Endothelial cell of umbilical vein (primary cell): ENCODE measurements at regions not wholly inside any gene's neighbourhood (a gene's known extent, or its start where the extent isn't known, plus 50 kb on each side); places are given as distances from the start of the nearest gene placed in this dataset.

Experiments used
- BruUV-seq: library from RNA; stranded (reverse); fragments of 400-500 nt; replicated peaks from 2 replicates; lab custom pipeline; 2021; lab: Mats Ljungman, UMichigan
- CTCF ChIA-PET: fragments of 300-600, 350-600 bp; sonication (Branson Sonifier 250); formaldehyde crosslinking; loops from one replicate; lab custom pipeline; 2021; ENCODE audit warnings: antibody characterized with exemption, inconsistent platforms; lab: Charles Lee
- POLR2A ChIA-PET: fragments of 300-600, 350-600 bp; sonication (Branson Sonifier 250); formaldehyde crosslinking; loops from one replicate; lab custom pipeline; 2021; ENCODE audit warnings: antibody characterized with exemption, inconsistent platforms; lab: Charles Lee
- DNase-seq: peaks from one replicate; pipeline ENCODE4 v3.0.0-alpha.2; 2011; ENCODE audit warnings: low read depth, low spot score
- FAIRE-seq: peaks from 2 replicates; lab custom pipeline; 2011; peaks lifted over from hg19 to GRCh38; lab: Jason Lieb, UNC
- H2AFZ ChIP-seq: 2 replicates; pipeline ENCODE4 v1.6.0; 2012; ENCODE audit warnings: low read depth, low read length, control low read depth, inconsistent platforms
- H3K27ac ChIP-seq: 2 replicates; pipeline ENCODE4 v1.5.1; 2011; ENCODE audit warnings: low read depth, mild to moderate bottlenecking, control low read depth, low read length, moderate library complexity; ENCODE audit not compliant: insufficient read depth
- H3K27me3 ChIP-seq, 2 experiments: 2 replicates each; pipeline versions ENCODE4 v1.6.0 to v1.6.1; 2011; ENCODE audit warnings: low read length in 2 of 2, mixed read lengths in 1 of 2; ENCODE audit not compliant: control insufficient read depth in 2 of 2, insufficient read depth in 2 of 2
- H3K36me3 ChIP-seq, 2 experiments: 2 replicates in 1 of 2; 3 replicates in 1 of 2; pipeline ENCODE4 v1.5.1; 2011; ENCODE audit warnings: low read length in 2 of 2, mild to moderate bottlenecking in 1 of 2, moderate library complexity in 1 of 2; ENCODE audit not compliant: control insufficient read depth in 2 of 2, insufficient read depth in 2 of 2; ENCODE audit errors: extremely low read depth in 1 of 2
- H3K4me1 ChIP-seq: 3 replicates; pipeline ENCODE4 v1.5.1; 2011; ENCODE audit warnings: mild to moderate bottlenecking, low read length; ENCODE audit not compliant: control insufficient read depth, insufficient read depth; ENCODE audit errors: extremely low read depth
- H3K4me2 ChIP-seq: 2 replicates; pipeline ENCODE4 v1.6.1; 2011; ENCODE audit warnings: low read length, control low read depth, mixed read lengths; ENCODE audit not compliant: insufficient read depth
- H3K4me3 ChIP-seq, 3 experiments: fragments of 200-600 bp in 1 of 3; sonication (generic), shearing (Covaris generic) in 1 of 3; replicated peaks in 1 of 3; 2 replicates each; pipeline ENCODE4 v1.5.1; 2011 to 2016; ENCODE audit warnings: control low read depth in 3 of 3, low read length in 3 of 3, mild to moderate bottlenecking in 2 of 3, inconsistent platforms in 1 of 3, low read depth in 1 of 3, moderate library complexity in 1 of 3; ENCODE audit not compliant: insufficient read depth in 1 of 3
- H3K79me2 ChIP-seq: 2 replicates; pipeline ENCODE4 v1.6.0; 2012; ENCODE audit warnings: low read length, inconsistent platforms; ENCODE audit not compliant: control insufficient read depth, insufficient read depth
- H3K9ac ChIP-seq: replicated peaks from 2 replicates; pipeline ENCODE3; 2011; ENCODE audit warnings: low read length, control low read depth; ENCODE audit not compliant: insufficient read depth; ENCODE audit errors: extremely low read depth
- H3K9me1 ChIP-seq: replicated peaks from 3 replicates; pipeline ENCODE4 v1.6.0; 2011; ENCODE audit warnings: mild to moderate bottlenecking, low read length; ENCODE audit not compliant: control insufficient read depth, insufficient read depth; ENCODE audit errors: extremely low read depth
- H3K9me3 ChIP-seq: replicated peaks from 2 replicates; pipeline ENCODE4 v1.5.1; 2012; ENCODE audit warnings: low read length, inconsistent platforms; ENCODE audit not compliant: control insufficient read depth, insufficient read depth
- H4K20me1 ChIP-seq: replicated peaks from 2 replicates; pipeline ENCODE3; 2011; ENCODE audit warnings: mild to moderate bottlenecking, low read length; ENCODE audit not compliant: control insufficient read depth, insufficient read depth; ENCODE audit errors: extremely low read depth
- CTCF ChIP-seq, 2 donors: IDR thresholded peaks; 1 replicate in 1 of 2; 2 replicates in 1 of 2; pipeline ENCODE4 v1.5.1; 2011; ENCODE audit warnings: low read length in 2 of 2, mild to moderate bottlenecking in 2 of 2, moderate library complexity in 2 of 2, control low read depth in 1 of 2, inconsistent platforms in 1 of 2, low read depth in 1 of 2; ENCODE audit not compliant: insufficient read depth in 1 of 2; ENCODE audit errors: extremely low read depth in 1 of 2
- EZH2 ChIP-seq: IDR thresholded peaks from 2 replicates; pipeline ENCODE4 v1.6.1; 2012; ENCODE audit warnings: borderline replicate concordance, low read depth, mild to moderate bottlenecking, moderate library complexity, low read length, inconsistent platforms; ENCODE audit not compliant: severe bottlenecking
- GATA2 ChIP-seq: IDR thresholded peaks from 2 replicates; pipeline ENCODE4 v1.7.0; 2011; ENCODE audit warnings: low read depth, mild to moderate bottlenecking, moderate library complexity, mixed read lengths, low read length; ENCODE audit not compliant: insufficient read length, insufficient read depth
- MAX ChIP-seq: IDR thresholded peaks from 2 replicates; pipeline ENCODE4 v1.6.1; 2011; ENCODE audit not compliant: insufficient read depth, insufficient read length
- MYC ChIP-seq: IDR thresholded peaks from one replicate; pipeline ENCODE4 v1.6.1; 2011; ENCODE audit warnings: mild to moderate bottlenecking, low read depth, low read length
- POLR2A ChIP-seq: IDR thresholded peaks from 2 replicates; pipeline ENCODE4 v1.6.1; 2012; ENCODE audit warnings: low read depth, mild to moderate bottlenecking, control low read depth, low read length
- POLR2AphosphoS5 ChIP-seq: IDR thresholded peaks from 2 replicates; pipeline ENCODE4 v1.6.1; 2012; ENCODE audit warnings: low read depth, mild to moderate bottlenecking, control low read depth, low read length, moderate library complexity; ENCODE audit not compliant: insufficient read depth
- dilution Hi-C: fragments of 300-500 bp; cut with MboI; formaldehyde crosslinking; loops from one replicate; pipeline ENCODE4 v1.15.0; 2019; ENCODE audit warnings: low sequenced_read_pairs; ENCODE audit not compliant: extremely low pct_ligation_motif_present
- intact Hi-C: fragments of 100-400 bp; cut with micrococcal nuclease; formaldehyde crosslinking; loops from one replicate; pipeline ENCODE4 v1.10.0; 2022

GRCh38 chr4:74635074-74635473, 159.2 kb downstream of the BTC start:
- no peaks in the 10 kb centered on the region for H3K9me1 ChIP-seq
- no peak overlapping the region for H3K27ac ChIP-seq
- CTCF ChIA-PET: interaction anchor here (0.7 to 2.3 kb wide), 3 partner anchors 9 to 15 kb away, joined by 3 to 8 read pairs (median 6); no protein-coding TSS in a partner anchor
- no peaks in the 10 kb centered on the region for H4K20me1 ChIP-seq
- DNase-seq (no peak), FAIRE-seq (no peak)
- no peak overlapping the region for H3K9ac ChIP-seq
- intact Hi-C loops: no loop called here
- H3K27me3 ChIP-seq: no peaks in the 10 kb centered on the region
- no peak overlapping the region for H3K4me3 ChIP-seq
- dilution Hi-C loops: no loop called here
- BruUV-seq: no TSS peak
- no peaks in the 10 kb centered on the region for H3K79me2 ChIP-seq
- H3K4me1 ChIP-seq: peaks cover 42% of the 10 kb centered on the region
- no peak overlapping the region for H2AFZ ChIP-seq
- no peaks in the 10 kb centered on the region for H3K9me3 ChIP-seq
- no peak overlapping the region for H3K4me2 ChIP-seq
- POLR2A ChIA-PET: no interaction called here
- no peaks in the 10 kb centered on the region for H3K36me3 ChIP-seq
- TF ChIP-seq POLR2A (no peak), GATA2 (no peak), CTCF (IDR thresholded peaks at IDR 0.05; ENCODE audit: extremely low read depth in 1 of 2, insufficient read depth in 1 of 2, low read depth in 1 of 2, low read length in 2 of 2) (no peak), MYC (no peak), EZH2 (no peak), MAX (no peak), POLR2AphosphoS5 (no peak)
